Epithelial cell of esophagus (primary cell): ENCODE measurements at regions not wholly inside any gene's neighbourhood (a gene's known extent, or its start where the extent isn't known, plus 50 kb on each side); places are given as distances from the start of the nearest gene placed in this dataset.

ENCODE experiments used
- DNase-seq: peaks from one replicate; pipeline ENCODE4 v3.0.0; 2010; ENCODE audit warnings: low read depth
- H3K4me3 ChIP-seq: 2 replicates; pipeline ENCODE4 v1.5.1; 2011; ENCODE audit warnings: mild to moderate bottlenecking, low read length, control low read depth
- CTCF ChIP-seq: IDR thresholded peaks from 2 replicates; pipeline ENCODE4 v1.5.1; 2011; ENCODE audit warnings: low read depth, mild to moderate bottlenecking, low read length, control low read depth, inconsistent platforms; ENCODE audit not compliant: insufficient read depth; ENCODE audit errors: missing control alignments

GRCh38 chr17:73800893-73801292 lies 156.6 kb upstream of the SDK2 start:
- no peak for DNase-seq
- TF ChIP-seq CTCF: no peak
- no peak overlapping the region for H3K4me3 ChIP-seq

GRCh38 chr17:73801455-73802100 lies 157.3 kb upstream of the SDK2 start:
- no peak overlapping the region for H3K4me3 ChIP-seq
- DNase-seq: no peak
- TF ChIP-seq CTCF: no peak

- no peak for TF ChIP-seq CTCF
Measured at GRCh38 chr17:73802314-73802713, 158.1 kb upstream of the SDK2 start.

DNA sequence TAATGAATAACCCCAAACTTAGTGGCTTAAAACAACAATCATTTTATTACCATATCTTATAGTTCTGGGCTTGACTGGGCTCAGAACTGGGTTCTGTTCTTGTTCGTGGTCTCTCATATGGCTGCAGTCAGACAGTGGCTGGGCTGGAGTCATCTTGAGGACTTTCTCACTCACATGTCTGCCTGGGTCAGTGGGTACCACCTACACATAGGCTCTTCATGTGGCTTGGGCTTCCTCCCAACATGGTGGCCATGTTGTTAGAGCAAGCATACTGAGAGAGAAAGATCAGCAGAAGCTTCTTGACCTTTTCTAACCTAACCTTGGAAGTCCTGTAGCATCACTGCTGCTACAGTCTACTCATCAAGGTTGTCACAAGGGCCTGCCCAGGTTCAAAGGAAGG lies 158.6 kb upstream of the SDK2 start:
- H3K4me3 ChIP-seq: no peak overlapping the region
- no peak for DNase-seq
- no peak for TF ChIP-seq CTCF

More at GRCh38 chr17:73802314-73802713, 158.1 kb upstream of the SDK2 start:
- H3K4me3 ChIP-seq: no peak overlapping the region
- DNase-seq: no peak

DNA sequence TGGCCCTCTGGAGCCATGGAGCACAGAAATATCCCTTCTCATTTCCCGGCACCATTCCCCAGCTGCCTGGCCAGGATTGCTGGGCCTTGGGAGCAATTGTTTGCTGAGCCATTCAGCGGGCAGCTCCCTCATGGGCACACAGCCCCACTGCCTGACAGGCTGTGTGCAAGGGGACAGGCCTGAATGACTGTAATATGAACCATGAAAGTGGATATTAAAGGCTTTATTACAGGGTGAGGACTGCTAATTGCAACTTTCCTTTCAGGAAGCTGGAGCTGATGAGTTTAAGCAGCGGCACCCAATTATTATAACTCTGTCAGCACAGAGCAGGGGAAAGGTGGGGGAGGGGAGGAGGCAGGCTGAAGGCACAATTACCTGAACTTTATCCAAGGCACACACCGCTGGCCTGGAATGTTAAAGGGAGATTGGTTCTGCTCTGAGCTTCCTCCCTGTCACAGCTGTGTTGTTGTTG lies 159.8 kb upstream of the SDK2 start:
- no peak for TF ChIP-seq CTCF

DNA sequence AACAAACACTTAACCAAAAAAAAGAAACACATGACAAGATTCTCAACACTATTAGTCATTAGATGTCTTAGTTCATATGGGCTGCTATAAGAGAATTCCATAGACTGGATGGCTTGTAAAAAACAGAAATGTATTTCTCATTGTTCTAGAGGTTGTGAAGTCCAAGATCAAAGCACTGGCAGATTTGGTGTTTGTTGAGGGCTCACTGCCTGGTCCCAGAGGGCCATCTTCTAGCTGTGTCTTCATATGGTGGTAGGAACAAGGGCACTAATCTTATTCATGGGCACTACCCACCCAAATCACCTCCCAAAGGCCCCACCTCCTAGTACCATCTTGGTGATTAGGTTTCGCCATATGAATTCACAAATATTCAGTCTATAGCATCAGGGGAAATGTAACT lies 162.5 kb upstream of the SDK2 start:
- no peak for DNase-seq
- no peak overlapping the region for H3K4me3 ChIP-seq
- TF ChIP-seq CTCF: no peak

More for the DNA sequence above, 159.8 kb upstream of the SDK2 start:
- H3K4me3 ChIP-seq: no peak overlapping the region
- no peak for DNase-seq

DNA sequence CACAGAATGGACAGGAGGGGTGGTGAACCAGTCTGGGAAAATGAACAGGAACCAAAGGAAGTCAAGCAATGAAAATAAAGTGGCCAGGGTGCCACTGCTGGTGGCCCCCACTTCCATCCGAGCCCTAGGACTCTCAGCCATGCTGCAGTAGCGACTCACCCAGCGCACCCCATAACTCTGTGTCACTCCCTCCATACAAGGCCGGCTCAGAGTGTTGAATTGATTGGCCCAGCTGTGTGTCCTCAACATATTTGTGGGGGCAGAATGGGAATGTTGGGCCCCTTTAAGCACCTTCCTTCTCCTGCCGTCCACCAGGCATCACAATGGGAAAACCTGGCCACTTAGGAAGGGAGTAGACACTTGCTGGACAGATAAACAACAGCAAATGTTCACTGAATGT lies 169.0 kb upstream of the SDK2 start:
- H3K4me3 ChIP-seq: no peak overlapping the region
- TF ChIP-seq CTCF: no peak
- no peak for DNase-seq
